Stimulated activated CD4-positive, alpha-beta T cell treated with anti-CD3 and anti-CD28 coated beads, Interleukin-2, amount 100 ng/mL, for 24 hours (primary cell): ENCODE measurements at regions not wholly inside any gene's neighbourhood (a gene's known extent, or its start where the extent isn't known, plus 50 kb on each side); places are given as distances from the start of the nearest gene placed in this dataset.

Experiments
- DNase-seq, 2 donors: peaks; one replicate each; pipeline ENCODE4 v3.0.0-alpha.2; 2020

DNA sequence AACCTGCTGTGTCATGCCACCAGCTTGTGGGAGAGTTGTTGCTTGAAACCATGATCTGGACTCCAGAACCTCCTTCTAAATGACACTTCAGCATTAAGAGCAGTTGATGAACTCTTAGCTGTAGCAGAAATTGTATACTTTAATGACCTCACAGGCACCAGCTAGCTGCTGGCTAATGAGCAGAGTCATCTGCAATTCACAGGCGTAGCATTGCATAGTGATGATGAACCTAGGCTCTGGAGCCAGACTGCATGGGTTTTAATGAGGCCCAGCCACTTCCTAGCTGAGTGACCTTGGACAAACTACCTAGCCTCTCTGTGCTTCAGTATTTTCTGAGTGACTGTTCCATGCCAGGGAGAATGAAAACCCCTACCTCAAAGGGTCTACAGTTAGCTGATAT lies 407.1 kb downstream of the LMO4 start:
- DNase-seq, result no peak

GRCh38 chr1:87739141-87739540 lies 410.5 kb downstream of the LMO4 start:
- no peak for DNase-seq

DNA sequence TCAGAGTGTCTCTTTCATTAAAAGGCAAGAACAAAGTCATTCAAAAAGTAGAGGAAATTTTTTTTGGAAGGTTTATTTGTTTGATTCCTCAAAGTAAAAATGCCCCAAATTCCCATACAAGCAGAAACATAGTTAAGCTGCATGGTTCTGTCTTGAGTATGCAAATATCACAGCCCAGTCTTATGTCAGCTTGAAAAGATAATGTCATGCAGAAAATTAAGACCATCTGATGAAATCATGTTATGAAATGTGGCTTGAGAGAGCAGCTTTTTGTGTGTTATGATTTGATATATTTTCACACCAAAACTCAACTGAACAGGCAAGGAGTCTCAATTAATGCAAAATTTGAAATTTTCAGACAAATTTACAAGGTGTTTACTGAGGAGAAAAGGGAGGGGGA lies 411.0 kb downstream of the LMO4 start:
- DNase-seq, result no peak

DNA sequence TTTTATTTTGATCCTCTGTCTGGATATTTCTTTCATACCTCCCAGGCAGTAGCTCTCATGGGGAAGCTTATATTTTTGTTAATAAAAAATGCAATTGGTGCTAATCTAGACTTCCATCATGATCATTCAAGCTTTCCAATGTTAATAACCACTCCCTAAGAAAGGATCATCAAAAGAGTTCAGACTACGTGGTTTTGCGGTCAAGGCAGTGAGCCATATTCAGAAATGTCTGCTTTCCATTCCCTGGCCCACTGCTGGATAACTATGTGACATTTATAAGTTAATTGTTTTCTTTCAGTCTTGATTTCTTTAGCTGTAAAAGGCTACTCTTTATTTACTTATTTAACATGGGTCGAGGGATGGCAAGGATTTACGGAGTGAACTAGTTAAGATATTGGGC lies 414.6 kb downstream of the LMO4 start:
- DNase-seq, result no peak

DNA sequence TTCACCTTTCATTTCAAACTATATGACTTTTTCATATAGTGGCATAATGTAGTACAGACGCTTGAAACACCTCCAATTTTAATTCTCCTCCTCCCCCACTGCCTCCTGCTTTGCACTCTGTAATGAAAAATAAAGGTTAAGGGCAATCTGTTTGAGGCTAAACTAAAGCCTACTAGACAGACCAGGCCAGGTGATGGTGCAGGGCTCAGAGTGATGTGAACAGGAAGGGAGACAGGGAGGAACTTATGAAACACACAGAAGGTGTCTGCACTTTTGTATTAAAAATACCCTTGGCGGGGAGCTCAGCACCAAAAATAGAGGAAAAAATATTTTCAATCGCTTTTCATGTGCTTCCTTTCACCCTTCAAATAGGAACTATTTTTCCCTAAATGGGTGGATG lies 415.4 kb downstream of the LMO4 start:
- no peak for DNase-seq

GRCh38 chr1:87744763-87745162 lies 416.1 kb downstream of the LMO4 start:
- DNase-seq, result no peak

GRCh38 chr1:87753366-87753765 lies 424.7 kb downstream of the LMO4 start:
- DNase-seq, result no peak

GRCh38 chr1:87754139-87754538 lies 425.5 kb downstream of the LMO4 start:
- no peak for DNase-seq

DNA sequence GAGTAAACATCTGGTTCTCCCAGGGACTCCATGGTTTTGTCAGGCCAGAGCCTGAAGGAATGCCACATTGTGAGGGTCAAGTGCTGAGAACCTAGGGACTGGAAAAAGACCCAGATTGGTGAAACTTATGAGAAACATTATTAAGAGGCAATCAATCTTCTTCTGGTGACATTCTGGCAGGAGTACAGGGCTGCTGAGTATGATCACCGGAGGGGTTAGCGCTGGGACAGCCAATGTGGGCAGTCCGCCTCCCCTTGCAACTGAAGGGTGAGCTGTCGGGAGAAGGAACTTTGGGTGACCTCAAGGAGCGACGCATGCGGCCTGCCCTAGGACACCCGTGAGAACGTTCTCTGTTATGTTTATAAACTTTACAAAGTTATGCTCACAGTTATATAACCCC lies 429.0 kb downstream of the LMO4 start:
- no peak for DNase-seq

DNA sequence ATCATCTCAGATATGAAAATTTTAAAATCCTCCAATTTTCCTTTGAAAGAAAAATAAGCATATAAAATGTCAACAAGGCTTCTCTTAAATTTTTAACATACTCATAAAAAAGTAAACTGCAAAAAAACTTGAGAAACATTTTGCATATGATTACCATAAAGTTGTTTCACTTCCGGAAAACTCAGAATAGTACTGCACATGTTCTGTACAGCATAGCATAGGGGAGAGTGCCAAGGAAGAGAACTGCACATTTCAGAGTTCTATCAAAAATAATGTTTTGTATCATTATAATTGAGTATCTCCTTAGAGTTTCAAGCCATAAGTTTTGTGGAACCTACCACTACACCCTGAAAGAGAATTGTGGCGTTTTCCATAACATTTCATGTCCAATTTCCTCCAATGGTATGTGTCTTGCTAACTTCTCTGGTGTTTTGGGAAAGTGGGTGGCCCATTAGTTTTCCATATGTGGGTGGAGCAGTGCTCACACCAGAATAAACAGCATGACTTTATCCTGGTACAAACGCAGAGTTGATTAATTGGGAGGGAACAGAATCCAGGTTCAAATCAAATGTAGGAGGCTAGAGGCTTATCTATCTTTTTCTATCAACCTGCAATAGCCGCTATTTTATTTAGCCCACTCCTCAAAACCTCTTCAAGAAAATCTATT lies 430.9 kb downstream of the LMO4 start:
- no peak for DNase-seq

GRCh38 chr1:87760155-87760554 lies 431.5 kb downstream of the LMO4 start:
- DNase-seq, result no peak

GRCh38 chr1:87760654-87761053 lies 432.0 kb downstream of the LMO4 start:
- DNase-seq, result no peak

DNA sequence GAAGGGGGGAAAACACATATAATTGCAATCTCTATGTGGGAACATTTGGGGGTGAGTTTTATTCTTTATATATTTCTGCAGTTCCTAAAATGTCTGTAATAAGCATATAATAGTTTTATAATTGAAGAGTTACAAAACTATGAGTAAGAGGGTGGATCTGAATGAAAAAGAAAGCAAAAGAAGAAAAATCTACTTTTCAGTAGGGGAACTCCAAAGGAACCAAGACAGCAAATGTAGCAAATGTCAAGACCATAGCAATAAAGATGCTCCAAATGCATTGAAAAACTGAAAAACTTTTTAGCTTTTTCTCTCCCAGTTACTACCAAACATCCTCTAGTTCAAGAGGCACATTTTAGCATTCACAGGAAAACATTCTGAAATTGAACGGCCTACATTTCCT lies 434.8 kb downstream of the LMO4 start:
- no peak for DNase-seq

DNA sequence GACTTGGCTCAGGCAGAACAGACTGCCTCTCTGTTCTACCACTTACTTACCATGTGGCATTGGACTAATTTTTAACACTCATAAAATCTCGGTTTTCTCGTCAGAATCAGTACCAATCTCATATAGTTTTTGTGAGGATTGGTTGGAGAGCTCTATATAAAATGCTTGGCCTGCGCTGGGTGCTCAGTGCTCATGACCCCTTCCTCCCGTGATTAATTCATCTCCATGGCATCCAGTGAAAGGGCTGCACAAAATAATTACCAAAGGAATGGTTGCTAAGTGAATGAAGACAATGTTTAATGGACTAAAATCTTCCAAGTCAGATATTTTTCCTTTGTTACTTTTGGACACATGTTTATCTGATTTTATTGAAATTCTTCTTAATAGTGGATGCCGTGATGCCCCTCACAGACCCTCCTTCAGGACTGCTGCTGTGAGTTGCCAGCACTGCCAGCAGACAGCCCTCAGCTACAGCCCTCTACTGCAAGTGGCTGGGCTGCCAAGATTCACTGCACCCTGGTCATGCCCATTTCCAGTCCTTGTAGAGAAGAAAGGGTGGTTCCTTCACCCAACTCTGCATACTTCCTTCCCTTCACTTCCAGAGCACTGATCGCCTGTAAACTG lies 436.5 kb downstream of the LMO4 start:
- no peak for DNase-seq

DNA sequence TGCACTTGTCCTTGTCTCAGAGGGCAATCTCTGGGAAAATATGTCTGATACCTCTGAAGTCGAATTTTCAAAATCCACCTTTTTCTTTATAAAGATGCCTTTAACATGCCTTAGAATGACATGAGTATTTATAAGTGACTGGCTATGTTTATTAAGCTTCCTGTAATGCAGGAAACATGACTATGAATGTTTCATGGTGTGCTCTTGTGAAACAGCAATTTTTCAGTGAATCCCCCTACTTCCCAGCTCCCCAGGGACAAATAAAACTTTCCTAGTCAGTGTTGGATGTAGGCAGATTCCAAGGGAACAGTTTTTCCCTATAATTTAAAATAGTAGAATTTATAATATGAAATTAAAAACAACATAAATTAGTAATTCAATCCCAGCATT lies 437.0 kb downstream of the LMO4 start:
- no peak for DNase-seq

DNA sequence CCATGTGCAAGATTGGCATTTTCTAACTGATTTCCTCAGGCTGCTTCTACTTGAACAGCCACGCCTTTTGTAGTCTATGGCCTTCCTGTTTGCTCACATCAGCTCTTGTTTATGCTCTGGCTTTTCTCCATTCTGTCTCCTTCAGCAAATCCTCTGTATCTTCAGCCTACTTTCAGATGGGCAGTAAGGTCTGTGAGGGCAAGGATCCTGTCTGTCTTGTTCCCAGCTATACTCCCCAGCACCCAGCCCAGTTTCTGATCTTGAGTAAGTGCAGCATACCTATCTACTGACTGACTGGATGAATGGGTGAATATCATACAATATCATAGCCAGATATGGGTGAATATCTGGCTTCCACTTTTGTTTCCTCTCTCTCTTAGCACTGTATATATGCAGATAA lies 438.1 kb downstream of the LMO4 start:
- DNase-seq, result no peak

- no peak for DNase-seq
Measured at GRCh38 chr1:87778896-87779295, 450.2 kb downstream of the LMO4 start.

DNA sequence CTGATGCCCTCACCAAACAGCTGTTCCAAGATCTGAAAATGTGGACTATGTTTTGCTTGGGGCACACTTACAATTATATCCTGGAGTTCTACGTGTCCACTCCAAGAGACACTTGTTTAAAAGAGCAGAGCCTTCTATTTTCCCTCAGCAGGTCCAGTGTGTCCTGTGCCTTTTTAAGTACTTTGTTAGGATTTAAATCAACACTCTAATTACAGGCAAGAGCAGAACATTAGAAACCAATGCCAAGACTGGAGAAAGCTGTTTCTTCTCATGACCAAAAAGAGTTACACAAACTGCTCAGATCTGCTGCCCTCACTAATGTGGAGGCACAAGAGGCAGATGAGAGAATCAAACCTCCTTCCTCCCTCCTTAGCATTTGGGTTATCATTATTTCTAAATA lies 452.9 kb downstream of the LMO4 start:
- DNase-seq, result no peak

DNA sequence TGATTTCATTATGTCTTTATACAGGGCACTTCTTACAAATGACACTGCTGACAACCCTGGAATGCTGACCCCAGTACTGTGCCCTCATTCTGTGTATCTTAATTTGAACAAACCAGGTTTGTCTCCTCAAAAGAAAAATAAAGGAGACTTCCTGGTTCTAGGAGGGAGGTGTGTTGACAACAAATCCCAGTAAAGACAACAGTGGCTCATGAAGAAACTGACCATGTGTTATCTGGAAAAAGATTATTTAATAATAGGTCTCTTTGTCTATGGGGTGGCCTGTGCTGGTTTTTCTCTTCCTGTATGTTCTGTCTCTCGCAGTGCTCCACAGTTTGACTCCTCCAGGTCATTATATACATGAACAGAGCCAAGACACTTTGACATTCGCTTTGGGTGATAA lies 454.6 kb downstream of the LMO4 start:
- no peak for DNase-seq

DNA sequence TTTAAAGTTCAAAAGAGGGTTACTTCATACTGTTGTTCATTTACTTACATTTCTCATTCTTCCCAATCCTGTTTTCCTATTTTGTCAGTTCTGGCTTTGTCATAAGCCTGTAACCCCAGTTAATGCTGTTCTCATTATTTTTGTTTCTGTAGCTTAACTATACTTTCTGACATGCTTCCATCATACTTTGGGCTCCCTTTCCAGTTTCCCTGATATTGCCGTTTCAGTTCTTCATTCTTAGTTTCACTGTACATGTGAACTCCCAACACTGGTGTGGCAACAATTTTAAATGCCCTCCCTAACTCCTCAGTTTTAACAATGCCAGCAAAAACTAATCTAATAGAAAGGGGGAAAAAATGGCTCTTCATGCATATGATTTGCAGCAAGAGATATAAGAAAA lies 456.7 kb downstream of the LMO4 start:
- no peak for DNase-seq

DNA sequence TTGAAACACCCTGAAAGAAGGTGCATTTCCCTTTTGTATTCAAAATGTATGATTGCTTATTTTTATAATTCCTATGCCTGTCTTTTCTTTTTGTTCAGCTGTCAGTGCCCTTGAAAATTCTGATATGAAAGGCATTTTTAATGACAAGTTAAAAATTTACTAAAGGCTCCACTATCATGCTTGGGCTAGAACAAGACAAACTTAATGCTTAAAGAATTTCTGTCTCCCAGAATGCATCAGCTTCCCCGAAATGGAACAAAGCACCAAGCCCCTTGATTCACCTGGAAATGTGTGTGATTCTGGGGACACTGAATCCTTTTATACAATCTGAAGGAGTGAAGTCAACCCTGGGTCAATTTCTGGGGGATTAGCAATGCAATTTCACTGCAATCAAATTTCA lies 457.5 kb downstream of the LMO4 start:
- no peak for DNase-seq

DNA sequence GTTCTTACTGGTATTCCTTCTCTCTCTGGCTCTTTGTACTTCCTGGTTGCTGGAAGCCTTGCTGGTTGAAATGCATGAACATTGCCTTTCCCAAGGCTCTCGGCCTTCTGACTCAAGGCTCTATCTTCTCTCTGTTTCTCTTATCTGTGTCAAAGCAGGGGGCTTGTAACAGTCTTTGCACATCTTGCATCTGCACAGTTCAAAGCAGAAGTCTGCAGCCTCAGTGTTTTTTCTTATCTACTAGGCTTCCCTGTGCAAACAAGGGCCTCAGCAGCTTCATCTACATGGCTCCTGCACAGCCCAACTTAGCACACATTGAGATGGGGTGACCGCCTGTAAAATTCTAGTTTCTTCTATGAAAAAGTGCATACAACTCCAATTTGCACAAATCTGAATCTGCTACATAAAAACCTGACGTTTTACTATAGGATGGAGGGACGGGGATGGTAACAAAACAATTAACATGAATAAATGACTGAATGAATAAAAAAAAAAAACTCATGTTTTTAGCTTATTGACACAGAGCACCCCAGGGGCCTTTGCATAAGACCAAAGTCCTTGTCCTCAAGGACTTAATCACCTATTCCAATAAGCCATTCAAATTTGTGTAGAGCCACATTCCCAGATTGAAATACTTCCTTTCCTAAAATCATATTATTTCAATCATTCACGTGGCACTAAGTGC lies 458.3 kb downstream of the LMO4 start:
- no peak for DNase-seq

- no peak for DNase-seq
Measured at GRCh38 chr1:87787551-87787950, 458.9 kb downstream of the LMO4 start.

DNA sequence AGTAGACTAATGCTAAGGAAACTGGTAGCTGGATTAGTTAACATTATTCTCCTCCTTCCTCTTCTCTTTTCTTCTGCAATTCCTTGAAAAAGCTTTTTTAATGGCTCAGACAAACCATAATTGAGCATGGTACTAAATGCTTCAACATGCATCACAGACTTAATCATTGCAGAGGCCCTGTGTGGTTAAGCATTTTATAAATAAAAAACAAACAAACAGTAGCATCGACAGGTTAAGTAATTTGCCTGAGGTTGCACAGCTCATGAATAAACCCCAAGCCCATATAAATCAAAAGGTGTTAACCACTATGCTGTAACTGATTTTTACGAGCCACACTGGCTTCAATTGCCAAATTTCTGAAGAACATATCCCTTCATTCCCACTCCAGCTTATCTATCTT lies 462.1 kb downstream of the LMO4 start:
- DNase-seq, result no peak
